Activated CD4-positive, alpha-beta T cell treated with anti-CD3 and anti-CD28 coated beads, Interleukin-2, Interleukin-6, amounts not matched to agents 100 ng/mL and 50 ng/mL, durations not matched to agents 16 hours and 8 hours (primary cell): ENCODE measurements at regions not wholly inside any gene's neighbourhood (a gene's known extent, or its start where the extent isn't known, plus 50 kb on each side); places are given as distances from the start of the nearest gene placed in this dataset.
"Not testable (repeated sequence)": the region's sequence is repeated elsewhere in the genome, so short reads cannot be mapped to it uniquely, and the experiment has no call there.

Source experiments
- DNase-seq: peaks from one replicate; pipeline ENCODE4 v3.0.0-alpha.2; 2020

DNA sequence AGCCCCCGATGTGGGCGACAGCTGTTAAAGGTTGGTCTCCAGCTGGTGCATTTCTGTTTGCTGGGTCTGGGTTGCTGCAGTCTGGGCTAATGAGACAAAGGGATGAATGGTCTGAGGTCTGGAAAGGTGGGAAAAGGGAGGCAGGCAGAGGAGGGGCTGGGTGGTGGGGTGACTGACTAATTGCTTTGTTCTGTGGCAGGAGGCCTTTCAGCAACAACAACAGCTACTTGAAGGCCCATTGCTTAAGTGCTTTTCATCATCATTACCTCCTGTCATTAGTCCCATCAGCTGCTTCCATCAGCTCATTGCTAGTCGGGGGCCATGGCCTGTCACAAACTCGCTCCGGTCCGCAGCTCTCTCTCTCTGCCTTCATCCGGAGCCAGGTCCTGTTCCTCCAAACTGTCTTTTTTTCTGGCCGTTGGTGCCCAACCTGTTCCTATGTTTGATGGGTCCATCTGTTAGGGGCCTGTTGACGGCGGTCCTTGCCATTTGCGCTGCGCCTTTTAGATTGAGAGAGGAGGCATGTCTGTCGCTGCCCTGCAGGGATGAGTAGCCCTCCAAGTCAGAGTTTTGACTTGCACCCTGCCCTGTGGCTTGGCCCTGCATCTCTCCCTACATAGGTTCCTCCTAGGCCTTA is 105.6 kb upstream of the PLXNA2 start:
- DNase-seq = no peak

DNA sequence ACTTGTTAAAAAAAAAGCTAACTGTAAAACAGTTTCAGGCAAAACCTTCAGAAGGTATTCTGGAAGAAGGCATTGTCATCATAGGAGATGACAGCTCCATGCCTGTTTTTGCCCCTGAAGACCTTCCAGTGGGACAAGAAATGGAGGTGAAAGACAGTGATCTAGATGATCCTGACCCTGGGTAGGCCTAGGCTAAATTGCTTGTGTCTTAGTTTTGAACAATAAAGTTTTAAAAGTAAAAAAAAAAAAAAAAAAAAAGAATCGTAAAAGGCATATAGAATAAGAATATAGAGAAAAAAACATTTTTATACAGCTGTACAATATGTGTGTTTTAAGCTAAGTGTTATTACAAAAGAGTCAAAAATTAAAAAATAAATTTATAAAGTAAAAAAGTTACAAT is 106.6 kb upstream of the PLXNA2 start:
- DNase-seq = no peak

DNA sequence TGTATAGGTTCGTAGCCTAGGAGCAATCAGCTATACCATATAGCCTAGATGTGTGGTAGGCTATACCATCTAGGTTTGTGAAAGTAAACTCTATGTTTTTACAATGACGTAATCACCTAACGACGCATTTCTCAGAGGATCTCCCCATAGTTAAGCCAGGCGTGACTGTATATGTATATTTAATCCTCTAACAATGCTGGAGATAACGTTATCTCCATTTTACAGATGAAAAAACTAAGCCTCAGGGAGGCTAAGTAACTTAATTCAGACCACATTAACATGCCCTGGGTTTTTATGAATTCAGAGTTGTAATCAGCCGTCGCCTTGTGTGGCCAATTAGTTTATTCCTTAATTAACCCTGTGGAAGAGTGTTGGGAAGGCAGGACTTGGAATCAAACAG is 107.7 kb upstream of the PLXNA2 start:
- DNase-seq = no peak

DNA sequence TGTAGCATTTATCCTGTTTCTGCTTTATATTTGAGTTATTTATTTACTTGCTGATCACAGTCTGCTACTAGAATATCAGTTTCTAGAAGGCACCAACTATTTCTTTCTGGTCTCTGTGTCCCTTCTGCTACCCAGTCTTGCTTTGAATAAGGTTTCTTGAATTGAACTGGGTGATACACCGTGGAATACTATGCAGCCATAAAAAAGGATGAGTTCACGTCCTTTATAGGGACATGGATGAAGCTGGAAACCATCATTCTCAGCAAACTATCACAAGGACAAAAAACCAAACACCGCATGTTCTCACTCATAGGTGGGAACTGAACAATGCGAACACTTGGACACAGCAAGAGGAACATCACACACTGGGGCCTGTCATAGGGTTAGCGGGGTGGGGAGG is 109.6 kb upstream of the PLXNA2 start:
- not testable (repeated sequence) for DNase-seq

DNA sequence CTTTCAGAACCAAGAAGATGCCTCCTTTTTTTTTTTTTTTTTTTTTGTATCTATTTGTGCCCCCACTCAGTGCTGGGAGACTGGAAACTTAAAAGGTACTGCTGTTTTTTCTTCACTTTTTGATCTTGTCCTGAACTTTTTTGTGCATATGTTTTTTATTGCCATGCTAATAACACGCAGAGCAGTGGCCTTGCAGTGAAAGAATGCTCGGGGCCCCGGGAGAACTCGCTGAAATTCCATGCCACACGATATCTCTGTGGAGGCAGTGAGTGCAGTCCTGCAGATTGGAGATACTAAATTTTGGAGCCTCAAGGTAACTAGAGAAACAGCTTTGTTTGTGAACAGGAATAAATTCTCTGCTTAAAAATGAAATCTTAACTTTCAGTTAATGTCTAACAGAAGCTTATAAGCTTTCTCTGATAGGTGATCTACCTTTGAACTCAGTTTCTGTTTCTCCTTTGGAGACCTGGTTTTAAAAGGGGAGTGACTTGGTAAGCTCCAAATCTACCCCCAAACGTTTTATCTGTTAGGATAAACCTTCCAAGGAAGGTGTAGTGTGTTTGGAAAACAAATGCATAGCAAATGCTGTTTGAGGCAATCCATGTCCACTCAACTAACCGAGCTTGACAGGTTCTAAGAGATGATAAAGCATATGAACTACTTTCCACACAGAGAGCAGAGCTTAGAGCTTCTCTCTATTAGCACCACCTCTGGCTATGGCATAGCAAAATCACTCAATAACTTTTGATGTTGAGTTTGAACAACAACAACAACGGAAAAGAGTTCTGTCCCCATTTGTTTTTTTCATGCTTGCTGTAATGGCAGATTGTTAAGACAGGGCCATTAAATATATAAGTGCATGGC is 113.7 kb upstream of the PLXNA2 start:
- DNase-seq = no peak

DNA sequence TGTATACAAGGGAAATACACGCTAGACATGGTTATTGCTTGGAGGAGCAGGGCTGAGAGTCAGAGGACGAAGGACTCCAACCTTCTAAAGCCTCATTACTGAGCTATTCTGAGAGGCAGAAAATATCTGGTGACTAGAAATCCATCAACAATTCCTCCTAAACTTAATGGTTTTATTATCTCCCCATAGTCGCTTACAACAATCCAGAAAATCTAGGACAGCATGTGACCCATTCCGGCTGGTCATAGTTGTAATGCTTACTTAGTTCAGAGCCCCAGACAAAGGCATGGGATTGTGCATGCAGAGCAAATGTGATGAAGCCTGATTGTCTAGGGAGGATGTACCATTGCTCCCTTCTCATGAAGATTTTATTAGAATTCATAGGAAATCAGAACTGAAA is 114.5 kb upstream of the PLXNA2 start:
- no peak for DNase-seq

DNA sequence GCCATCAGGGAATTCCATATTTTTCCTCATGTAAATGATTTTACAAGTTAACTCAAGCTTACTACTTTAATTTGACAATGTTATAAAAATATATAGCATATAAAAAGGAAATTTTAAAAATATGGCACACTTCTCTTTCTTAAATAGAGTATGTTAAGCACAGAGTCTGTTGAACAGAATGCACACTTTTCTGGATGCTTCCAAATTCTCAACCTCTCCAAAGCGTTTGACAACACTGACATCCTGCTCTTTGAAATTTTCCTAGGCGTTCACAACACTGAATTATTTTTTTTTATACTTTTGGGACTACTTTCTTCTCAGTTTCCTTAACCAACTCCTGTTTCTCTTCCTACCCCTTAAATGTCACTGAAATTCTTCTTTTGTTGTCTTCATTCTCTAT is 117.8 kb upstream of the PLXNA2 start:
- DNase-seq = no peak

DNA sequence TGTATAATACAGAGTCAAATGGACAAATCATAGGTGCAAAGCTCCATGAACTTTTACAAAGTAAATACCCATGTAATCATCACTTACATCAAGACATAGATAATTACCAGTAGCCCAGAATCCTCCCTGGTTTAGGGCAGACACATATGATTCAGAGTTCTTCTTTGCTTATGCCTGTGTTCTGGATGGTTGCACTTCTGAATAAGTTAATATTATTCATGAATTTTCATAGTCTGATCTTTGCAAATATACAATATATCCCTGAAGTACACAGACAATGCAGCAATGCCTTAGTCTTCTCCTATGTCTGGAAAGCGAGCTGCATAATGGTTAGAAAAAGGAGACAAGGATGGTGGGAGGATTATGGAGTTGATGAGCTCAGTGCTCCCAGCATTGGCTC is 122.4 kb upstream of the PLXNA2 start:
- no peak for DNase-seq

DNA sequence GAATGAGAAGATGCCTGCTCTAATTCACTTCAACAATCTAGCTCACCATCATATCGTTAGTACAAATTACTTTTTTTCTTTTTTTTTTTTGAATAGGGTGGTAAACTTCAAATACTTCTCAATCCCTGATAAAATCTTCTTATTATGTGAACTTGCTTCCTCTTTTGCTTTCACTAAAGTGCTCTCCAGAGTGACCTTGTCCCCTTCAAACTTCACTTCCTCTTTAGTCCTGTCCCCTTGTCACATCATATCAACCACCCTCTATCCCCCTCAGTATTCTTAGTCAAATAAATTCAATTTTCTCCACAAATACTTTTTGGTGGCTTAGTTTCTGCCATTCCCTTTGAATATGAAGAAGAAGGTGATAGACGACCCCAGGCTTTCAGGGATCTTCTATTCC is 124.9 kb upstream of the PLXNA2 start:
- DNase-seq = no peak

DNA sequence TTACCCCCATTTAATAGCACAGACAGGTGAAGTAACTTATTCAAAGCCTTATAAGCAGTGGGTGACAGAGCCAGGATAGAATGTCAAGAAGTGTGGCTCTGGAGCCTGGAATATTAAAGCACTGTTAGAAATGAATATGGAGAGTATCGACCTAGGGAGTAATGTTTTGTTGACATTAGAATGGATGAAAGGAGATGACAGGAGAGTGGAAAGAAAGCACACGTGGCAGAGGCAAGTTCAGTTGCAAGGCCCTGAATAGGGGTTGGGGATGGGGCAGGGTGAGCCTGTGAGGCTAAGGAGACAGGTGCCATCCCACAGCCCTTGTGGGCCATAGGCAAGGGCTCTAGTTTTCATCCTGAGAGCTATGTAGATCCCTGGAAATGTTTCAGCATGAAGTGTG is 125.5 kb upstream of the PLXNA2 start:
- DNase-seq = no peak

DNA sequence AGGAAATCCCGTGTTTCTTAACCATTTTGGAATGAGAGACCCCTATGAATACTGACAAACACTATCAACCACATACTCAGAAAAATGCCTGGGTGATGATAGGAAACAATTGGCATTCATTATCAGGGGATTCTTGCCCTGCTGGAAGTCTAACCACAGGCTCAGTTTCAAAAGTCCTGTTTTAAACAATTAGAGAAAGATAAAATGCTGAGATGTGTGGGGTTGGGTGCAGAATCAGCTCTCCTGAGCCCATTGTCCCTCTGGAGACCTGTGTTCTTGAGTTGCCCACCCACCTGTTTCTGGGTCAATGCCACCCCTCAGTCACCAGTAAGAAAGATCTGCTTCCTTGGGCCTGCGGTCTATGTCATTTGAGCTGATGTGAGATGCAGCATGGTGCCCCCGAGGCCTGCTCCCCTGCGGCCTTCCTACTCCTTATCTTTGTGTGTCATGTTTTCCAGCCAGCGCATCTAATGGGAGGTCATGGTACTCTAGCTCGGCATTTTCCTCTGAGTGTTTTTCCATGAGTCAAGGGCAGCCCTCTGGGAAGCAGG is 130.3 kb upstream of the PLXNA2 start:
- no peak for DNase-seq

DNA sequence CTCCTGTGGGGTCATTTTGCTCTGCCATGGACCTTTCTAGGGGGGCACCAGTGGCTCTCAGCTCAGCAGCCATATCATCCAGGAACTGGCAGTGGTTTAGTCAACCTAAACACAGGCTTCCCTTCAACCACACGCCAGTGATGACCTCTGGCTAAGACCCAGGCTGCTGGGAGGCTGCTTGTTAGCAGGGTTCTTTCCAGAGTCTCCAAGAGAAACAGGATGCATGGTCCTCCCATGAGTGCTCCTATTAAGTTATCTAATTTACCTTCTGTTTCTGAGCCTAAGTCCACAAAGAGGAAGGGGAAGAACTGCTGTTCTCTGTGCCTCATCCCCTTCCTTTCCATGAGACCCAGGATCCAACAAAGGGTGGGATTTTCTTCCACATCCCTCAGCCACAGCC is 137.3 kb upstream of the PLXNA2 start:
- DNase-seq = no peak

DNA sequence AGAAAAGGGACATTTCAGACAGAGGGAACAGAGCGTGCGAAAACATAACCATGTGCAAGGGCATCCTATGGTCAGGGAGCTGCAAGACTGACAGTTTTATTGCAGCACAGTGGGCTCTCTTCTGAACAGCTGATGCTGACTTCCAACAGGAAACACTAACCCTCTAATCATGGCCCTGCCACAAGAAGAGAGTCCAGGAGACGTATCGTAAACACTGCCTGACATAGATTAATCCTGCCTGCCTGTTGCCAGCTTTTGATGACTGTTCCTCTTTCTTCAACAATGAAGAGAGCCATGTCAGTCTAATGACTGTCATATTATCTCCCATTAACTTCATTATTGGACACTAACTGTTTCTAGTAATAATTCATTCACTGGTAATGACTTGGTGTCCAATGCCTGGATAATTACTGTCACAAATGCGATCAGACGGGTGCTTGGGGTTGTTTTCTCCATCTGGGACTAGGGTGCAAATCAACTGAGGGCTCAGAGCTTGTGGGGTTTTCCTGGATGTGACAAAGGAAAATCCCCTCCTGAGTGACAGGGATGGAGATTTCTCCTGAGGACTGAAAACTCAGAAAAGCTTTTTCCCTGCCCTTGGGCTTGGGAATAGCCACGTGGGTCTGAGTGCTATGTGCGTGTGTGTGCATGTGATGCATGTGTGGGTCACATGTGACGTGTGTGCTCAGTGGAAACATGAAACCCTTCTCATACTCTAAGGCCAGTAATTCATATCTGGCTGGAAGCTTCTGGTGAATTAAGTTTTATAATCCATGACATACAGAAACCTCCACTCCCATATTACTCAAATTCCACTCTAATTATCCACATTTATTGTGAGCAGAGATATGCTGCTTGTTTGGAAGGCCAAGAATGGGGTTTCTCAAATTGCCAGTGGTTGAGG is 144.0 kb upstream of the PLXNA2 start:
- no peak for DNase-seq

DNA sequence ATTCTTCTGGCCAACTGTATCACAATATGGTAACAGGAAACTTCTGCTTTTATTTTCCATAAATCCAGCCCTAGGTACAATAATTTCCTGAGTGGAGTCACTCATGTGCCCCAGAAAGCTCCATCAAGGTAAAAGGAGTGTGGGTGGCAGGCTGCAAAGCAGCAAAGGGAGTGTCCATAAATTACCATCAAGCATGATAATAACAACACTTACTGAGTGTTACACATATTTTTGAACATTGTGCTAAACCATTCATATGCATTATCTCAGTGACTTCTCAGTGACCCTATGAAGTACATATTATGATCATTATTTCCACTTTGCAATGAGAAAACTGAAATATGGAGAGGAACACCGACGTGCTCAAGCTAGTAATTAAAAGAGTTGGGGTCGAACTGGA is 149.2 kb upstream of the PLXNA2 start:
- no peak for DNase-seq

DNA sequence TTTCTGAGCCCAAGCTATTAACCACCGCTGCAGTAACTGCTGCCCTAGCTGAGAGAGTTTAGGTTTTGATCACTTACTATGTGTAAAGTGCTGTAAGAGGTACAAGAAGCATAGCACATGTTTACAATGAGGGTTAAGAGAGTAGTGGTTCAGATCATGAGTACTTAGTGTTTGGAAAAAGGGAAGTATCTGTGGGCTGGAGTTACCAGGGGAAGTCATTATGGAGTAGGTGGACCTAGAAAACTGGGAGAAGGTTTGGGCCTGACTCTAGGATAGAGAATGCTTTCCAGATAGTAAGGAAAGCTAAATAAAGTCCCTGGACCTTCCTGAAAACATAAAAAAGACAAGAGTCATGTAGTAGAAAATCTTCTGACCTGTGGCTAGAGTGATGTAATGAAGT is 149.6 kb upstream of the PLXNA2 start:
- no peak for DNase-seq

DNA sequence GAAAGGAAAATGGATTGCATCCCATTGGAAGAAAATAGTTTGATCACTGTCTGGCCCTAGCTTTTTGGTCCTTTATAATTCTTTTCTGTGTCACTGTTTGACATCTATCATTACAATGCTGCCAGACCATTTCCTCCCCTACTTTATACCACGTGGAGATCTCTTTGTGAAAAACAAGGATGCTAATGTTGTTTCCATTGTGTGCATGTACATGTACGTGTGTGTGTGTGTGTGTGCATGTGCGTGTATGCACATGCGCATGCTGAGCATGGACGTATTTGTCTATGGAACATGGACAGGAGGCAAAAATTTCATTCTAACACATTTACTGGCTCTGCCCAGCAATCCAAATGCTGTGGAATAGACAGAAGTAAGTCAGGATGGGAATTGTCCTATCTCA is 153.1 kb upstream of the PLXNA2 start:
- no peak for DNase-seq

DNA sequence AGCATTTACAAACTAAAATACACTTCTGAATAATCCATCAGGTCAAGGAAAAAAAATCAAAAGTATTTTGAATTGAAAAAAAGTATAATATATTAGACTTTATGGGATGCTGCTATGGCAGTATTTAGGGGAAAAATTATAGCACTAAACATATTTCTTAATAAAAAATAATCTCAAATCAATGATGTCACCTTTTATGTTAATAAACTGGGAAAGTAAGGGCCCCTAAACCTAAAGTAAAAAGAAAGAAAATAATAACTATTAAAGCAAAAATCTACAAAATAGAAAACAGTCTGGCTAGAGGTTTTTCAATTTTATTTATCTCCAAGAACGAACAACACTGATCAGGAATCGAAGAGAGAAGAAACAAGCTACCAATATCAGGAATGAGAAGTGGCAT is 160.8 kb upstream of the PLXNA2 start:
- no peak for DNase-seq

DNA sequence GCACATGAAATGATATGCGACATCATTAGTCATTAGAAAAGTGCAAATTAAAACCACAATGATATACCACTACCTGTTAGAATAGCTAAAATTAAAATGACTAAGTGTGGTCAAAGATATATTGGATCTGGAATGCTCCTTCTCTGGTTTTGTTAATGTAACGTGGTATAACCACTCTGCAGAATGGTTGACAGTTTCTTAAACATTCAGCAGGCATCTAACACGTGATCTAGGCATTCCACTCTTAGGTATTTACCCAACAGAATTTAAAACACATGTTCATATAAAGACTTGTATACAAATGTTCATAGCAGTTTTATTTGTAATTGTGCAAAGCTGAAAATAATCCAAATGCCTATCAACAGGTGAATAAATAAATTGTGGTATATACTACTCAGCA is 165.0 kb upstream of the PLXNA2 start:
- DNase-seq = no peak

DNA sequence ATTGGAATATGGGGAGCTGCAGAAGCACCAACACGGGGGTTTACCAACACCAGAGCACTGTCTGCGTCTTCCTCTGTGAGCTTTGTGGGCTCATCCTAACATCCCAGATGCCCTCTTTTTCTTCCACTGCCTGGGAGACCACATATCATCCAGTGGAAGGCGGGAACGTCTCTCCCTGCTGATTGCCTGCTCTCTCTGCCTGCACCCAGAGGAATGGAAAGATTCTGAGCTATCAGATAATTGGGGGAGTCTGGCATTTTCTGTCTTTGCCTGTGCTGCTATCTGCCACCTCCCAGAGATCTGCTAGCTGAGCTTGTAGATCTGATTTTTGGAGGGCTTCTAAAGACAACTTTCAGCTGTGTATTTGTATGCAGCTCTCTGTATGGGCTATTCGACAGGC is 166.2 kb upstream of the PLXNA2 start:
- no peak for DNase-seq

DNA sequence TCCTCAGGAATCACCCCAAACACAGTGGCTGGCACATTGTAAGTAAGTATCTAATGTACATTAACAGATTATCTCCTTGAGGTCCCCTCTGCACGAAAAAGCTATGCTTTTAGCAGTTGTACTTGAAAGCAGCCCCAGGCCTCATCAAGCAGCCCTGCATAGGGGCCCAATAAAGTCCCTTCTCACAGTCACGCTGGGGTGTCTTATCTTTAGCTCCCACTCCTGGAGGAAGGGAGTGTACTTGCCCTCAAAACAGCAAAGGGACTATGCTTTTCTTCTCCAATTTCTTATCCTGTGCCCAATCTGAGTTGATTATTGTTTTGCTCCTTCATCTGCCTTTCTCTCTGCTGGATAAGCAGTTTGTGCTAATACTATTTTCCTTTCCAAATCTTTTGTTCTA is 168.8 kb upstream of the PLXNA2 start:
- no peak for DNase-seq

DNA sequence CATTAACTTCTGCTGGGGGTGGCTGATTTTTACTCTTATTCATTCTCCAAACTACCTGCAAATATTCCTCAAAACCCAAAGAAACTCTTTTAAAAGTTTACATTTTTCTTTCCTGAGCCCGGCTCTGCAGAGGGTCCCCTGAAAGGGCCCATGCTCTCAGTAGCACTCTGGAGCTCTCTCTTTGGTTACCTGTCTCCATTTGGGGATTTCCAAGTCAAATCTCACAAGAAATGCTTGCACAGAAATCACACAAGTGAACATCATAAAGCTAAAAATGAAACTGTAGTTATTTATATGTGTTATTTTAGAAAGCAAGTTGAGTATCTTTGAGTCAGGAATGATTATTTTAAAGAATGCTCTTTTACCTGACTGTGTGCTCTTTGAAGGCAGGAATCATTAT is 174.5 kb upstream of the PLXNA2 start:
- no peak for DNase-seq

DNA sequence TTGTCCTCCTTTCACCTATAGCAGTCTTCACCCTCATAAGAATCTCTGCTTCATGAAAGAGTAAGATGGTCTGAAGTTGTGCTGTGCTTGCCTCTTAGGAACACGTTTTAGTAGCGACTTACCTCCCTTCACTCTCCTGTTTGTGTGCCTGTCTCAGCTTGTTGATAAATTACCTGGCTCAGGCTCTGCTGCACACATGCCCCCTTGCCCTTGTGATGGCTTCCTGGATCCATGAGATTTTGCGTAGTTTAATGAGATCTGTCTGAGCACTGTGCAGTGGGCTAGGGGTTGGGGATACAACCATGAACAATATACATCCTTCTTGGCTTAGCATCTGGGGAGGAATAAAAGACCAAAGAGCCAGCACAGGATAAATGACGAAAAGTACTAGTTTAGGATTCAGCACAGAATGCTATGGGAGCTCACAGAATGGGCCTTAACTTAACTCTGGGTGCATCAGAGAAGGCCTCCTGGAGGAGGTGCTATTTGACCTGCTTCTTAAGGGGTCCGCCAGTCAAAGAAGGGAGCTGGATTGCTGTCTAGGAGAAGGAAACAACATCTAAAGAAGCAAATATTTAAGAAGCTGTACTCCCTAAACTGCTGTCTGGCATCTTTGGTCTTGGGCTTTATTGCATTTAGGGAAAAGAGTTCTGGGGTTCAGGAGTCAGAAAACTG is 175.7 kb upstream of the PLXNA2 start:
- DNase-seq = no peak

DNA sequence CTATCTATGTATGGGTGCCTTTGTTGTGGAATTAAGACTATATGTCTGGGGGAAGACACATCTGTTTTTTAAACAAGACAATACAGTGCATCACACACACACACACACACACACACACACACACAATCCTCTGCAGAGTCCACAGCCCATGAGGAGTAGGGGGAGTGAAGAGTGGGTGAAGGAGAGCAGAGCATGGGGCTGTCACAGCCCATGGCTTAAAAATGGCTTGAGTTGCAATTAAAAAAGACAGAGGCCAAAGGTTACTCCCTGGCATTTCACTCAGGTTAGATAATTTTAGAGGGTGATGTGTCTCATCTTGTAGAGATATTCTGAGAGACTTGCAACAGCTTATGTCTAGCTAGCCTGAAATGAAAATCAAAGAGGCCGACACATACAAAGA is 176.5 kb upstream of the PLXNA2 start:
- no peak for DNase-seq
